ENCODE measurements at regions not wholly inside any gene's neighbourhood (a gene's known extent, or its start where the extent isn't known, plus 50 kb on each side); places are given as distances from the start of the nearest gene placed in this dataset.

DNA sequence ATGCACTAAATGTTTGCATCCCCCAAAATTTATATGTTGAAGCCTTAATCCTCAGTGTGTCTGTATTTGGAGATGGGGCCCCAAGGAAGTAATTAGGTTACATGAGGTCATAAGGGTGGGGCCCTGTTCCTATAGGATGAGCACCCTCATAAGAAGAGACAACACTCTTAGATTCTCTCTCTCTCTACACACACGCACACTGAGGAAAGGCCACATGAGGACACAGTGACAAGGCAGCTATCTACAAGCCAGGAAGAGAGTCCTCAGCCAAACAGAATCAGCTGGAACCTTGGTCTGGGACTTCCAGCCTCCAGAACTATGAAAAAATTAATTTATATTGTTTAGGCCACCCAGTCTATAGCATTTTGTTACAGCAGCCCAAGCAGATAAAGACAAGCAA lies 69.3 kb upstream of the NOCT start:
- TF ChIP-seq POLR2A (IDR thresholded peaks at IDR 0.05) (no peak), POLR2AphosphoS5 (IDR thresholded peaks at IDR 0.05) (no peak)
- TF ChIP-seq, protein P1, sequence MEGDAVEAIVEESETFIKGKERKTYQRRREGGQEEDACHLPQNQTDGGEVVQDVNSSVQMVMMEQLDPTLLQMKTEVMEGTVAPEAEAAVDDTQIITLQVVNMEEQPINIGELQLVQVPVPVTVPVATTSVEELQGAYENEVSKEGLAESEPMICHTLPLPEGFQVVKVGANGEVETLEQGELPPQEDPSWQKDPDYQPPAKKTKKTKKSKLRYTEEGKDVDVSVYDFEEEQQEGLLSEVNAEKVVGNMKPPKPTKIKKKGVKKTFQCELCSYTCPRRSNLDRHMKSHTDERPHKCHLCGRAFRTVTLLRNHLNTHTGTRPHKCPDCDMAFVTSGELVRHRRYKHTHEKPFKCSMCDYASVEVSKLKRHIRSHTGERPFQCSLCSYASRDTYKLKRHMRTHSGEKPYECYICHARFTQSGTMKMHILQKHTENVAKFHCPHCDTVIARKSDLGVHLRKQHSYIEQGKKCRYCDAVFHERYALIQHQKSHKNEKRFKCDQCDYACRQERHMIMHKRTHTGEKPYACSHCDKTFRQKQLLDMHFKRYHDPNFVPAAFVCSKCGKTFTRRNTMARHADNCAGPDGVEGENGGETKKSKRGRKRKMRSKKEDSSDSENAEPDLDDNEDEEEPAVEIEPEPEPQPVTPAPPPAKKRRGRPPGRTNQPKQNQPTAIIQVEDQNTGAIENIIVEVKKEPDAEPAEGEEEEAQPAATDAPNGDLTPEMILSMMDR (IDR thresholded peaks at IDR 0.05): no peak
